ENCODE measurements at regions not wholly inside any gene's neighbourhood (a gene's known extent, or its start where the extent isn't known, plus 50 kb on each side); places are given as distances from the start of the nearest gene placed in this dataset.

GRCh38 chr10:78686444-78687060, 382.2 kb upstream of the ZMIZ1 start:
- Histone ChIP-seq H3K4me1 (ENCODE audit: insufficient read depth) (no peaks in the 10 kb centered on the region), H3K36me3 (ENCODE audit: insufficient read depth) (no peaks in the 10 kb centered on the region), H3K27ac (ENCODE audit: low read depth) (no peak overlapping the region)

GRCh38 chr10:78687626-78688025, 381.1 kb upstream of the ZMIZ1 start:
- Histone ChIP-seq H3K4me3 (ENCODE audit: low read depth, low read length) (no peak overlapping the region), H3K27ac (ENCODE audit: low read depth) (no peak overlapping the region), H3K4me1 (ENCODE audit: insufficient read depth) (no peaks in the 10 kb centered on the region), H3K36me3 (ENCODE audit: insufficient read depth) (no peaks in the 10 kb centered on the region)
- no peak for DNase-seq (ENCODE audit: extremely low spot score)

More at GRCh38 chr10:78686444-78687060, 382.2 kb upstream of the ZMIZ1 start:
- 88% methylated on average over 10 of the region's 10 CpGs for WGBS
- no peak for DNase-seq (ENCODE audit: extremely low spot score)
- no peak overlapping the region for H3K4me3 ChIP-seq (ENCODE audit: low read depth, low read length)

- no peak for DNase-seq (ENCODE audit: extremely low spot score)
- WGBS: 79% methylated on average over 6 of the region's 6 CpGs
- Histone ChIP-seq H3K27ac (ENCODE audit: low read depth) (no peak overlapping the region), H3K4me3 (ENCODE audit: low read depth, low read length) (no peak overlapping the region), H3K4me1 (ENCODE audit: insufficient read depth) (no peaks in the 10 kb centered on the region), H3K36me3 (ENCODE audit: insufficient read depth) (no peaks in the 10 kb centered on the region)
Measured at GRCh38 chr10:78688230-78688900, 380.4 kb upstream of the ZMIZ1 start.

- peak; percentile 31 for DNase-seq (ENCODE audit: extremely low spot score)
- Histone ChIP-seq H3K27ac (ENCODE audit: low read depth) (no peak overlapping the region), H3K4me3 (ENCODE audit: low read depth, low read length) (no peak overlapping the region), H3K4me1 (ENCODE audit: insufficient read depth) (no peaks in the 10 kb centered on the region), H3K36me3 (ENCODE audit: insufficient read depth) (no peaks in the 10 kb centered on the region)
- WGBS: 29% methylated on average over 13 of the region's 13 CpGs
Measured at GRCh38 chr10:78688901-78689583, 379.7 kb upstream of the ZMIZ1 start.

DNA sequence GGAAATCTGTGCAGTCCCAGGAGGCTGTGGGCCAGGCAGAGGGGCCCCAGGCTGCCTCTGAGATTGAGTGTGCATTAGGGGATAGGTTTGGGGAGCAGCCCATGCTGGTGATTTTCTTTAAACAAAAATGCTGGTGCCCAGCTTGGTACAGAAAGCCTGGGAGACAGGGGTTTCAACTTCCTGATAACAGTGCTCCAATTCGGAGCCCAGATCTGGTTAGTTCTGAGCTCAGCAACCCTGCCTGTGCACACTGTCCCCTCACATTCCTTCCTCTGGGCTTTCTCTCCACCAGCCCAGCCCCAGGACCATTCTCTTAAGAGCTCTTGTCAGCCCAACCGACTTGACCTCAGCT, 379.2 kb upstream of the ZMIZ1 start:
- Histone ChIP-seq H3K4me3 (ENCODE audit: low read depth, low read length) (no peak overlapping the region), H3K27ac (ENCODE audit: low read depth) (no peak overlapping the region), H3K4me1 (ENCODE audit: insufficient read depth) (no peaks in the 10 kb centered on the region), H3K36me3 (ENCODE audit: insufficient read depth) (no peaks in the 10 kb centered on the region)
- no peak for DNase-seq (ENCODE audit: extremely low spot score)
- WGBS: 65% methylated on average over 2 of the region's 2 CpGs

DNA sequence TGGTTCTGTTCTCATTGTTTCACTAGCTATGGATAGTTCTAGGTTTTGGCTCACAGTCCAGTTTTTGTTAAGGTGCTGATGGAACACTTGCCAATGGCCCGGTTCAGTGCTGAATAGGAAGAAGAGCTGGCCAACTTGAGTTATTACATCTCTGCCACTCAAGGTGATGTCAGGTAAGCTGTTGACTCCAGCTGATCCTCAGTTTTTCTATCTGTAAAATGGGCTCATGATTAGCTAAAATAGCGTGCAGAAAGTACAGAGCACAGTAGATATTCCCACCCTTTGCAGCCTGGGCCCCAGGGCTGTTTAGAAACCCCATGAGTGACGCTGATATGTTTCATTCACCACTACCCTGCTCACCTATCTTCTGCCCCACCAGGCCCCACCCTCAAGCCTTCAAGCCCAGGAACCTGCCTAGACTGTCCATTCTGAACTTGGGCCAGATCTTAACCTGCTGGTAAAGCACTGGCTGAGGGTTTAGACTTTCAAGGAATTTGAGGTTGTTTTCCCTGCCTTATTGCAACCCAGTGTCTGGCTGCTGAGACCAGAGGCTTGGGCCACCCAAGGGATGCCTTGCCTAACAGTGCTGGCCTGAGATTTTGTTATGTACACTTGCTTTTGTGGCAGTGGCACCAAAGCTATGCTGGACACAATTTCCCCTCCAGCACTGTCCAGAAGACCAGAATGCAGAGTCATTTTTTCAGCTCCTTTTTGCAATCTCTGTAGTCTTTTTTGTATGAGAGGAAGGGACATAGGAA, 378.2 kb upstream of the ZMIZ1 start:
- Histone ChIP-seq H3K36me3 (ENCODE audit: insufficient read depth) (no peaks in the 10 kb centered on the region), H3K27ac (ENCODE audit: low read depth) (no peak overlapping the region), H3K4me3 (ENCODE audit: low read depth, low read length) (no peak overlapping the region), H3K4me1 (ENCODE audit: insufficient read depth) (no peaks in the 10 kb centered on the region)
- DNase-seq (ENCODE audit: extremely low spot score): no peak
- 94% methylated on average over 3 of the region's 3 CpGs for WGBS

DNA sequence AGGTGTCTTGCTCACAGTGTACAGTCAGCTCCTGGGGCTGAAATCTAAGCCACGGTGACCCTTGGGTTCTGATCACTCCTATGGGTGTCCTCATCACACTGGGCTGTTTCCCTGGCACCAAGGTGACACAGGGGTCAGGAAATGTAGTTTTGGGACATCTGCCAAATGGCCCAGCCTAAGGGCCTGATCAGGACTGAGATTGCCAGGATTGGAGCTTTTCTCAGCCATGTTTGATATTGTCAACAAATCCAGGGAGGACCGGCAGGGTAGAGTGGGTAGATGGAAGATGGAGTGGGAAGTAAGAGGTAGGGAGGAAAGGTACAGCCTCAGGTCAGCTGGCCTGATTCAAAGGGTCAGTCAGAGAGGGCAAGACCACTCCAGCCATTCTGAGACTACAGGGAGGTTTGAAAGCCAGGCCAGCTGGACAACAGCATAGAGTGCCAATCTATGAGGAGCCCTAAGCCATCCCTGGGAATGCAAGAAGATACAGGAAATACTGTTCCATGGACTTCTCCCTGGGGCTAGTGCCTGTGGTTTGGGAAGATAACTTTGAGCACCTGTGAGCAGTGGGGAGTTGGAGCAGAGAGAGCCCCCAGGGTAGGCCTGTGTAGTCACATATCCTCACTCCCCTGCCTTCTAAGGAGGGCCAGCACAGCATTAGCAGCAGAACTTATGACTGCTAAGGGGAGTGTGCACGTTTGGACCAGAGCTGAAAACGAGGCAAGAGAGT, 377.3 kb upstream of the ZMIZ1 start:
- 82% methylated on average over 4 of the region's 4 CpGs for WGBS
- no peak overlapping the region for H3K27ac ChIP-seq (ENCODE audit: low read depth)
- no peak for DNase-seq (ENCODE audit: extremely low spot score)
- H3K36me3 ChIP-seq (ENCODE audit: insufficient read depth): no peaks in the 10 kb centered on the region
- H3K4me3 ChIP-seq (ENCODE audit: low read depth, low read length): no peak overlapping the region
- no peaks in the 10 kb centered on the region for H3K4me1 ChIP-seq (ENCODE audit: insufficient read depth)

- Histone ChIP-seq H3K36me3 (ENCODE audit: insufficient read depth) (no peaks in the 10 kb centered on the region), H3K27ac (ENCODE audit: low read depth) (no peak overlapping the region), H3K4me1 (ENCODE audit: insufficient read depth) (no peaks in the 10 kb centered on the region), H3K4me3 (ENCODE audit: low read depth, low read length) (no peak overlapping the region)
- WGBS: 94% methylated on average over 4 of the region's 4 CpGs
- DNase-seq (ENCODE audit: extremely low spot score): no peak
Measured at GRCh38 chr10:78692071-78692470, 376.7 kb upstream of the ZMIZ1 start.

DNA sequence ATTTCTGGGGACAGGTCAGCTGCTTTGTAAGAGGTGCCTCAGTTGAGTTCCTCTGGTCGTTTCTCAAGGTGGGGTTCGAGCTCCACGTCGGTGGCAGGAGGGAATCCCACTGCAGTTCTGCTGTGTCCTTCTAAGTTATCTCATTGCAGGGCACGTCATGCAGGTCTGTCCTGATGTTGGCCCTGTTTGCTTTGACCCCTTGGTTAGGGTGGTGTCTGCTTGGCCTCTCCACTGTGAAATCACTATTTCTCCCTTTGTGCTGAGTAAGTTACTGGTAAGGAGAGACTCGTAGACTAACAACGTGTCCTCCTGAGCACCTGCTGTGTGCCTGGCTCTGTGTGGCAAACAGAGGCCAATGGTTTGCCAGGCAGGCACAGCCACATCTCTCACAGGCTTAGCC, 372.9 kb upstream of the ZMIZ1 start:
- H3K4me1 ChIP-seq (ENCODE audit: insufficient read depth): no peaks in the 10 kb centered on the region
- WGBS: 89% methylated on average over 7 of the region's 7 CpGs
- DNase-seq (ENCODE audit: extremely low spot score): no peak
- no peak overlapping the region for H3K27ac ChIP-seq (ENCODE audit: low read depth)
- H3K4me3 ChIP-seq (ENCODE audit: low read depth, low read length): no peak overlapping the region
- H3K36me3 ChIP-seq (ENCODE audit: insufficient read depth): no peaks in the 10 kb centered on the region

GRCh38 chr10:78696791-78697395, 371.9 kb upstream of the ZMIZ1 start:
- WGBS: 53% methylated on average over 5 of the region's 5 CpGs
- no peaks in the 10 kb centered on the region for H3K4me1 ChIP-seq (ENCODE audit: insufficient read depth)
- no peak for DNase-seq (ENCODE audit: extremely low spot score)

DNA sequence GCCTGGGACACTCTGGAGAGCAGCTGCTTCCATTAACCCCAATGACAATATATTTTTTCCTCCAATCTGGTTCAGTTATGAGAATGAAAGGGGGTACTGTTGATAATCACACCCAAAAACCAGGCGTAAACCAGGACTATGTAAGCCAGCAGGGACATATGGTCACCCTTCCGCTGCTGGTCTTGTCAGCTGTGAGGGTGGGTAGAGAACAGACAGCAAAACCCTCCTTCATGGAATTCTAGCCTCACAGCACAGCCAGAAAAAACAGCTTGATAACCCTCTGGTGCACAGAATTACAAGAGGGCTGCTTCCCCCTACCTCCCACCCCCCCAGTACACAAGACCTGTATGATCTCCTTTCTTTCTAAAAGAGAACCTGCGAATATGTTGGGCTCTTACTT, 368.8 kb upstream of the ZMIZ1 start:
- 97% methylated on average over 3 of the region's 3 CpGs for WGBS
- no peaks in the 10 kb centered on the region for H3K36me3 ChIP-seq (ENCODE audit: insufficient read depth)
- no peak overlapping the region for H3K4me3 ChIP-seq (ENCODE audit: low read depth, low read length)
- H3K27ac ChIP-seq (ENCODE audit: low read depth): no peak overlapping the region
- H3K4me1 ChIP-seq (ENCODE audit: insufficient read depth): no peaks in the 10 kb centered on the region
- DNase-seq (ENCODE audit: extremely low spot score): no peak

More at GRCh38 chr10:78696791-78697395, 371.9 kb upstream of the ZMIZ1 start:
- Histone ChIP-seq H3K4me3 (ENCODE audit: low read depth, low read length) (no peak overlapping the region), H3K36me3 (ENCODE audit: insufficient read depth) (no peaks in the 10 kb centered on the region), H3K27ac (ENCODE audit: low read depth) (no peak overlapping the region)

- no peak for DNase-seq (ENCODE audit: extremely low spot score)
- Histone ChIP-seq H3K4me1 (ENCODE audit: insufficient read depth) (no peaks in the 10 kb centered on the region), H3K4me3 (ENCODE audit: low read depth, low read length) (no peak overlapping the region), H3K36me3 (ENCODE audit: insufficient read depth) (no peaks in the 10 kb centered on the region), H3K27ac (ENCODE audit: low read depth) (no peak overlapping the region)
Measured at GRCh38 chr10:78700413-78700812, 368.4 kb upstream of the ZMIZ1 start.
